ENCODE measurements at regions not wholly inside any gene's neighbourhood (a gene's known extent, or its start where the extent isn't known, plus 50 kb on each side); places are given as distances from the start of the nearest gene placed in this dataset.

DNA sequence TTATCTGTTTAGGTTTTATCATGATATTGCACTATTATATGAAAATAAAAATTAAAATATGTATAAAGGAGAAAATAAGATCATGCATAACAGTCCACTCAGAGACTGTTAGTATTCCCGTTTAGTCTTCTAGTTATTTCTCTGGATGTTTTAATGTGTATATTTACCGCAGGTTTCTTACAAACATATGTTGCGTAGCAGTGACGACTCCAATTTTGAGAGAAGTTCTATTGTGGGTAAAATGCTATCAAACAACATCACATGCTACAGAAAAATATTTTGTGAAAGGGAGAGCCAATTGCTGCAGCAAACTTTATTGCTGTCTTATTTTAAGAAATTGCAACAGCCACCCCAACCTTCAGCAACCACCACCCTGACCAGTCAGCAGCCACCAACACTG, 72.4 kb upstream of the NXT1 start:
- no peak for DNase-seq

DNA sequence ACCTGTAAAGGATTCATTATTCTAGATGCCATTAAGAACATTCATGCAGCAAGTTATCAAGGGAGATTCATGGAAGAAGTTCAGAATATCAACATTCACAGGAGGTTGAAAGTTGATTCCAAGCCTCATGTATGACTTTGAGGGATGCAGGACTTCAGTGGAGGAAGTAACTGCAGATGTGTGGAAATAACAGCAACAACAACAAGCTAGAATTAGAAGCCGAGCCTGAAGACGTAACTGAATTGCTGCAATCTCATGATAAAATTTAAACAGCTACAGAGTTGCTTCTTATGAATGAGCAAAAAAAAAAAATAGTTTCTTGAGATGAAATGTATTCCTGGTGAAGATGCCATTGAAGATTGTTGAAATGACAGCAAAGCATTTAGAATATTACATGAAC, 73.3 kb upstream of the NXT1 start:
- DNase-seq, result no peak

DNA sequence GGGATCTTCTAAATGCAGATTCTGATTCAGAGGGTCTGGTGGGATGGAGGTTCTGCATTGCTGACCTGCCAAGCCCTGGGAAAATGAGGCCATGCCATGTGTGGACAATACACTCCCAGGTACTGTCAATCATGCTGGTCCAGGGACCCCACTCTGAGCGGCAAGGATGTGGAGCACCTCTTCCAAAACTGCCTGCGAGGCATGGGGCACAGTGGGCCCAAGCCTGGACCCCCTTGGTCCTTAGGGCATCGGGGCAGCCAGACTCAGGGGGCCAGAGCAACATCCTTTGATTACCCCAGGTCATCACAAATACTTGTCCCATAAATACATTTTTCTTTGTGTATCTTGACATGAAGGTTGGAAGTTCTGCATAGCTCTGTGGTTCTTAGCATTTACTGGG, 76.8 kb upstream of the NXT1 start:
- no peak for DNase-seq

DNA sequence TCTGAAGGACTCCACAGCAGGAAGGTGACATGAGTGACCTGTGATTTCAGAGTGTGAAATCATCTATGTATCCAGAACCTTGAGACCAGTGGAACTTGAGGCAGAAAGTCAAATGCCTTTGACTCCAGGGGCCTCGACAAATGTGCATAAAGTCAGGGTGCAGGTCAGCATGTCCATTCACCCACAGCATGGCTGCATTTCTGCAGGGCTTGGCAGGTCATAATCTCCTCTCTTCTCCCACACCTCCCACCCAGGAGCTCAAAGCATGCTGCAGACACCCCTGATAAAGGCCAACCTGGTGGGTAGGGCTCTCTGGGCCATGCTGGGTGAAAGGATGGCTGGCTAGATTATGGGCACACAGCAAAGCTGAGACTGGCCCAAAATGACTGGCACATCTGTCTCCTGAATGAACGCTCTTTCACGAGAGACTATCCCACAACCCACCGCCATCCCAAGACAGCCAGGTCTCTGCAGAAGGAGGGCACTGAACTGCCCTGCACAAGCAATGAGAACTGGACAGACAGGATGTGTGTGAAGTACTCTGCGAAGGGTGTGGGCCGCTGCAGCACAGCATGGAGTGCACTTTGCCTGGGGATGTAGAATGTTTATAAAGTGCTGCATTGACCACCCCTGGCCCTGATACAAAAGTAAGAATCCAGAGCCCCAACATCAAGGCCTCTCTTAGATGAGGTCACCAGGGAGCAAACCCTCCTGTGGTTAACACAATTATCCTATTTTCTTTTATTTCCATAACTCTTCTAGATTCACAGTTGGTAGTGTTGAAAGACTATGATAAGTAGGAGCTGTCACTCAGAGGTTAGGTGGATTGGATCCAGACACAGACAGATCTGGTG, 78.2 kb upstream of the NXT1 start:
- DNase-seq, result no peak

DNA sequence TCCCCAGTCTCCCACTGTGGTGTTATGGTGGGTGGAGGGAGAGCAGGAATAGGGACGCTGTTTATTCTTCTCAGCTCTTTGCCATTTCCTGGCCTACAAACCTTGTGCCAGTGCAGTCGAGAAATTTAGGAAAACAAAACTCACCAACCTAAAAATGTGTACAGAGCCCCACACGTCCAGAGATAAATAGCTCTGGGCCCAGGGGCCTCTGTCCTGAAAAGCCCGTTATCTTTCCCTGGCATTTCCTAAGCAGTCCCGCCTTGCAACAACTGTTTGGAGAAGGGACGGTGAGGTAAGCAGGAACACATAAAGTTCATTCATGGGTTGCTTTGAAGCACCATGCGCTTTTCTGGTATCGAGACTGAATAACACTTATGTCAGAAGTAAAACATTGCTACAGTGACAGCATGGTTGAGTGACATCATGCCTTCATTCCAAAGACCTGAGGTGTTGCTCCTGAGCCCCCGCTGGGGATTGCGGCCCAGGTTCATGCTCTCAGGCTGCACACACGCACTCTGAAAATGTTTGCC, 80.1 kb upstream of the NXT1 start:
- DNase-seq, result no peak

DNA sequence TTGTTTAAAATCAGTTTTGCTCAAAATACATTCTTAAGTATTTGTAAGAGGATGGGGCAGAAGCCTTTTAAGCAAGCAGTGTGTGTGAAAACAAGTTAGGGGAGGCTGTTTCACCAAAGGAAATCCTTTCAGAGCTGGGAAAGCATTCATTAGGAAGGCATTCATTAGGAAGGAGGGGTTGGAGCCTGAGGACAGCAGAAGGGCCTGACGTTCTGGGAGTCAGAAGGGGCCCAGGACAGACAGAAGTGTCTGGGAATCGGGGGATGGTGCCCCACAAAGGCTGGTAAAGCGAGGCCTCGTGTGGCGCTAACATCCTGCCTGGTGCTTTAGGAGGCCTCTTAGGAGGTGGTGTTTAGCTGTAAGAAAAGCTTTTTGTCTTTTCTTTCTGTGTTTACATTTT, 80.6 kb upstream of the NXT1 start:
- DNase-seq, result no peak

DNA sequence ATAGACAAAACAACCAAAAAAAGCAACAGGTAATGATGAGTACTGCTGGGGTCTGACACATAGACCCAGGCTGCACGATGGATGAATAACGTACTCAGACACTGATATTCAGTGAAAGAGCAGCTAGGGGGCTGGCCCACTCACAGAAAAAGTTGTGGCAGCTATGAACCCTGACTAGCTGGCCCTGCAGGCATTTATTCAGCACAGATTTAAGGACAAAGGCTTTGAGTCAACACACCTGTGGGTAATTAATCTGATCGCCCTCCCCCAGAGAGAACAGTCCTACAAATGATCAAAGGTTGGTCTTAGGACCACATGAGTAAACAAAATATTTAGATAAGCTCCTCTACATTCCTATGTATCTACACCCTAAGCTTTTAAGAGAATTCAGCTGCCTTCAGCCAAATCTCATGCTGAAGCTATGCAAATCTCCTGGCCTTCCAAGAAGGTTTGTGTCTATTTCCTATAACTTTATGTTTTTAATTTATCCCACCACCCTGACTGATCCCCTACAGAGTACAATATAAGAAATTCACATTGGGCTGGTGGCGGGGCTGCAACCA, 81.7 kb upstream of the NXT1 start:
- no peak for DNase-seq

DNA sequence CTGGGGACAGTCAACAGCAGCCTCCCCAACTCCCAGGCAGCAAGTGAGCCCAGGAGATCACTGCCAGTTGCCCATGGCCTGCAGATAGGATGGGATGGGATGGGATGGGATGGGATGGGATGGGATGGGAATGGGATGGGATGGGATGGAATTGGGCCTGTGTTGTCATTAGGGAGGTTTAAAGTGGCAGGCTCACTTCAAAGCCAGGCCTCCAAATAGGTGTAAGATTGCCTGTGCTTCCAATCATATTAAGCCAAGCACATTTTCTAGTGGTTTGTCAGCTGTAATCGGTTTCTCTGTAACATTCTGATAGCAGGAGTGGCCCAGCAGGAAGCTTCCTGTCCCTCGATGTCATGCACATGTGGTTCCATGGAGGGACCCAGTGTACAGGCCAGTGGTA, 82.7 kb upstream of the NXT1 start:
- DNase-seq, result no peak

DNA sequence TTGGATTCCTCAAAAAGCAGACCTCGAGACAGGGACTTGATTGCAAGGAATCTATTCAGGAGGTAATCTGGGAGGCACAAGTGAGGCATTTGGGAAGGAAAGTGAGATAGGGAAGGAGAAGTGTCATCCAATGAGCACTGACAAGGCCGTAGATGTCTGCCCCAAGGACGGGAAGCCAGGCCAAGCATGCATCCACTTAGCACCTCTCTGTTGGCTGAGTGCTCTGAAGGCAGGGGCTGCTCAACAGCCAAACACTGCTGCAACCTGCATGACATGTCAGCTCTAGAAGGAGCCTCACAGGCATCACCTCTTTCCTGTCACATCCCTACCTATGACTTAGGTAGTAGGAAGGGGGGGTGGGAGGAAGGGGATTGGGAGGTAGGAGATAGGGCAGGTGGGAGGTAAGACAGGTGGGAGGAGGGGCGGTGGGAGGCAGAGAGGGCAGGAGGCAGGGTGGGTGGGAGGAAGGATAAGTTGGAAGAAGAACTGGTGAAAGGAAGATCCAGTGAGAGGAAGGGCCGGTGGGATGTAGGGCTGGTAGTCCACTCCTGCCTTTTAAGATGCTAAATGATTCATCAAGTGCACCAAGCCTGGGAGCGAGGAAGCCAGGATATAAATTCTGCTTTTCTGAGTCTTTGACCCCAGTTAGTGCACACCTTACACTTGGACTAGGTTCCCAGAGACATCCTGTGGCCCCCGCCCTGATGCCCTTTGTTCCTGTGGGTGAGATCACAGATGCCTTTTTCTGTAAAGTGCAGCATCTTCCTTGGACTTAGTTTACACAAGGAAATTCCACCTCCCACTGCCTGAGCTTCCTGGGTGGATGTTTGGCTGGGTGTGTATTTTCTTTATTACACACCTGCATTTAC, 83.8 kb upstream of the NXT1 start:
- no peak for DNase-seq

DNA sequence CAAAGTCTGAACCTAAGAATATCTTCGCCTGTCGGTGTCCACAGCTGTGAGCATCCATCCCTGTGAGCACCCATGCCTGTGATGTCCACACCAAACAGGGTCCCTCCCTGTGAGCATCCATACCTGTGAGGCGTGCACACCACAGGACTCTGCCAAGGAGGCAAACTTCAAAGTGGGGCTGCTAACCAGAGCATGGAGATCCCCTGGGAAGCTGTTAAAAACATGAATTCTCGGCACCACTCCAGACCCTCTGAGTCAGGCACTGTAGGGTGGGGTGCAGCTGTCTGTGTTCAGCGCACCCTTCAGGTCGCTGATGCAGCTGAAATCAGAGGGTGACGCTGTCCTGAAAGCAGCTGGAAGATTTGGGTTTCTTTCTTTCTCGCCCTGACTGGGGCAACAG, 85.4 kb upstream of the NXT1 start:
- DNase-seq, result peak; percentile 10

DNA sequence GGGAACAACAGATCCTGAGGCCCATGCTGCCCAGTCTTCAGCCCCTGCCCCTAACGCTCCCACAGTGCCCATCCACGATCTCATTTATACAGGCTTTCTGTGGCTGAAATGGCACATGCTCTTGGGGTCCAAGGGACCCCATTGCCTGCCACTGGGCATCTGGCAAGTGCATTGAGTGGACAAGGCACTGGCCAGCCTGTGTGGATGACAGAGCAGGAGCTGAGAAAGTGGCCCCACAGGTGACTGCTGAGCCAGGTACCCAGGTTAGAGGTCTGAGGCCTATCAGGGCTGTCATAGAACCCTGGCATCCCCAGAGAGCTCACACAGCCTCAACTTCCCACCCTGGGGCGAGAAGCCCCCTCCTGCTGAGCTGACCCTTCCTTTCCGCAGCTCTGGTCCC, 86.0 kb upstream of the NXT1 start:
- no peak for DNase-seq

DNA sequence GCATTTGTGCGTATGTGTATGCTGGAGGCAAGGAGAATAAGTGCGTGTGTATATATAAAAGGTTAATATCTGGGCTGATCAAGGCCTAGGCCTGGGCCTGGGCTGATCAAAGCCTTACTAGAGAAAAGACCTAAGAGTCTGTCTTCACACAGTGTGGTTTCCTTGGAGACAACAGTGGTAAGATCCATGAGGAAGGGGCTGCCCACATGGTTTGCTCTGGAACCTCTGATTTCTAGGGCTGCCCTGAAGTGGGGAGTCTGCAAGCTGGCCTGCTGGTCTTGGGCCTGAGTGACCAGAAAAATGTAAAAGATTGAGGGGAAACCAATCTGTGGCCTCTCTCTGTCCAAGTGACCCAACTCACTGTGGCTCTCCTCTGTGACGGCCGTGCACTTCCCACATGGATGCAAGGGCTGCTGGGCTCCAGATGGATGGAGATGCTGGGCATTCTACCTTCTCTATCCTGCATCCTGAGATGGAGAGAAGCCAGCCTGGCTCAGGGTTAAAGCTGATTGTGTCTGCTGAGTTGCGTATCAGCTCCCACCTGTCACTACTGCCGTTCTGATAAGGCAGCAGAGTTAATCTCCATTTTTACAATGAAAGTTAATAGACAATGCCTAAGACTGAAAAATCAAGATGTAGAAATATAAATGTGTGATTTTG, 90.3 kb upstream of the NXT1 start:
- no peak for DNase-seq

DNA sequence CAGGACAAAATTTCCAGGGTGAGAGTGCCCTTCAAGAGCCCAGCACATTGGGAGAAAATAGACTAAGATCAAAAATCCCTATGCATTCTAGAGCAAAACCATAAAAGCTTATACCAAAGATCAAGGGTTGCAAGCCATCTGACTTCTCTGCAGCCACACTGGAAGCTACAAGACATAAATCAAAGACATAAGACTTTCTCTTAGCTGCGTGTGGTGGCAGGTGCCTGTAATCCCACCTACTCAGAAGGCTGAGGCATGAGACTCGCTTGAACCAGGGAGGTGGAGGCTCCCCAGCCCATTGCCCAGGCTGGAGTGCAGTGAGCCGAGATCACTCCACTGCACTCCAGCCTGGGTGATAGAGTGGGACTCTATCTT, 91.9 kb upstream of the NXT1 start:
- no peak for DNase-seq

DNA sequence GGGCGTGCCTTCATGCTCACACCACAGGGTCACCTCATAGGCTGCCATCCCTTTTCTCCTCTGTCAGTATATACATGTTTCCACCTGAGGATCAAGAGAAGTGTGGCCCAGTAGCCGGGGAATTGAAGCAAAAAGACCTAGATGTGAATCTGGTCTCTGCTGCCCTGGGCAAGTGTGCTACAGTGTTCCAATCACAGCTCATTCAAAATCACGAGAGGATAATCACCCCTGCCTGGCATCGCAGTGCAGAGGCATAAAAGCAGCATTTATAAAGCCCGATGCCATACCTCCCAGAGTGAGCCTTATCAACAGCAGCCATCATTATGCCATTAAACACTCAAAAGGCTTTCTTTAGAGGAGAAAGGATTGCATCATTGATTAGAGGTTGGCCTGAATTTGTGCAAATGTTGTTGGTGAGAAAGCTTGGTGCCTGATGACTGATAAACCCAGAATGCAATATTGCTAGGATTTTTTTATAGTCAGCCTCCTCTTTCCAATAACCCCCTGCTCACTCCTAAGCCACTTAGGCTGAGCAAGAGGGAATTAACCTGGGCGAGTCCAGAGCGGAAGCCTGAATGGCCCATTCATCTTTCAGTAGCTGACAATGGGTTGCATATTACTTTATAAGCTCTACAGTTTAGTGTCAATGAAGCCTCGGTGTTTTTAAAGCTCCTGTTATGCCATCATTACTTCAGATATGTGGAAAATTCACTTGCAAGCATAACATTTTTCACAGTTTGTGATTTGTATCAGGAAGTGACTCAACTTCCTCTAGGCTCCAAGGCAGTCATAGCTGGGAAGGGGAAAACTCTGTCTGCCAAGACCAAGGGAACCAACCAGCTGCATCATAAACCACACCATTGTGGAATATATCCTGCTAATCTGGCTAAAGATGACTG, 92.5 kb upstream of the NXT1 start:
- DNase-seq, result peak; percentile 29

DNA sequence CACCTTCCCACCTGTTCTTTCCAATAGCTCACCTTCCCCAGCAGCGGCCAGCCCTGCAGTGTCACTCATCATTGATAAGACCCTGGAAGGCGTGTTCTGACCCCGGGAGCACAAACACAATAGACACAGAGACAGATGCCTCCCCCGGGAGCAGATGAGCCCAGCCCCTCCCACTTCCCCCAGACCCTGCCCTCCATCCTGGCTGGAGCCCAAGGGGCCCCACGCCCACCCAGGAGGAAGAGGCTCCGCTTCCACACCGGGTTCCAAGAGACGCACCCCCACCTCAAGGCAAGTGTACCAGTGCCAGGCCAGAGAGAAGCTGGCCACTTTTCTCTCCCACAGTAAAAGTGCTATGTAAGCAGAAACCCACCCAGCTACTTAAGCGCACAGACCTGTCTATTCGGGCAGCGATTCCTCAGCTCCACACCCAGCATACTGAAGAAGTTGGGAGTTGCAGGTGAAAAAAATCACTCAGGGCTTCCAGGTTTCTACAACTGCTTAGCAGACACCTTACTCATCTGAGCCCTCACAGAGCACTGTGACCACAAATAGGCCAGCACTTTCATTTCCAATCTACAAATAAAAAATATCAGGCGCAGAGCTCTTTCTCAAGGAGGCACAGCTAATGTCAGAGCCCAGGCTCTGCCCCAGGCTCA, 93.4 kb upstream of the NXT1 start:
- DNase-seq, result no peak

DNA sequence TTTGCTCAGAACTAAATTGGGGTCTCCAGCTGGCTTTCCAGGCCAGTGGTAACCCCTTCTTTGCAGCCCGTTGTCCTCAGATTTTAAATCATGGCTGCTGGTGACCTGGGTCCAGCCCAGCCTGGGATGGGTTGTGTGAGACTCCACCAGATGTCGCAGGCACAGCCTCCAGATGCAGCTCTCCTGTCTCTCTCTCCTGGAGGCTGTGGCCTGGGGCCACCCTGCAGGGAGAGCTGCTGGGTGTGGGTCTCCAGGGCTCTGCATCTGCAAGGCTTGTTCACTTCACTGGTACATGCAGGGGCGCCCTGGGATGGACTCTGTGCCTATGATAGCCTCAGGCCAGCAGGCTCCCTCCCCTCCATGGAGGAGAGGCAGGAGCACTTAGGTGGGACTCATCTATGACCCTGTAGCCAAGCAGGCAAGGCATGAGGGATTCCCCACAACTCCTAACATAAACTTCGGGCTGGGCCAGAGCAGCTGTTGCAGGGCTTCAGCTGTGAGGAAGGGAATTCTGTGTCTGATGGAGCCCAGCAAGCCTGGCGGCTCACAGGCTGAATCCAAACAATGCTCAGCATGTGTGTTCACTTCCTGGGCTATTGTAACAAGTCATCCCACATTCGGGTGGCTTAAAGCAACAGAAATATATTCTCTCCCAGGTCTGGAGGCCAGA, 94.7 kb upstream of the NXT1 start:
- no peak for DNase-seq

DNA sequence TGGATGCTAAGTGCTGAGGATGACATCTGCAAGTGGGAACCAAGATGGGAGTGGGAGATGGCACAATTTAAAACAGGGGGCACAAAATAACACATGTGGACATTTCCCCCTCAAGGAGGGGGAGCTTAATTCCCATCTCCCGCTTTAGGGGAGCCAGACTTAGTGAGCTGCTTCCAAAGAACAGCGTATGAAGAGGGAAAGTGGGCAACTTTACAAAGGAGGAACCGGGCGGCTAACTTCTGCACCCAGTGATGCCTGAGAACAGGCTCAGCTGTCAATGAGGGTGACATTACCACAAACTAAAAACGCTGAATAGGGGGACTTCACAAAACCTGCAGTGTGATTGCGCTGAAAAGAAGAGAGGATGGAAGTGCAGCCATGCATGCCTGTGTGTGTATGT, 95.5 kb upstream of the NXT1 start:
- DNase-seq, result no peak

DNA sequence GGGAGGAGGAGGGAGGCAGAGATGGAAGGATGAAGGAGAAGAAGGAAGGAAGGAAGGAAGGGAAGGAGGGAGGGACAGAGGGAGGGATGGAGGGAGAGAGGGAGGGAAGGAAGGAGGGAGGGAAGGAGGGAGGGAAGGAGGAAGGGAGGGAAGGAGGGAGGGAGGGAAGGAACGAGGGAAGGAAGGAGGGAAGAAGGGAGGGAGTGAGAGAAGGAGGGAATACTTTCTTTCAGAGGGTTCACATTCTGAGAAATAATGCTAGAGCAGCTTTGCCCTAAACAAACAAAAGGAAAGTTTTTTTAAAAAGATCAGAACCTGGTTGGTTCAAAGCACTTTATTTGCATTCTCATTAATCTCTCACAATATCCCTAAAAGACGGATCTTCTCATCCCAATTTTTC, 96.1 kb upstream of the NXT1 start:
- DNase-seq, result no peak

DNA sequence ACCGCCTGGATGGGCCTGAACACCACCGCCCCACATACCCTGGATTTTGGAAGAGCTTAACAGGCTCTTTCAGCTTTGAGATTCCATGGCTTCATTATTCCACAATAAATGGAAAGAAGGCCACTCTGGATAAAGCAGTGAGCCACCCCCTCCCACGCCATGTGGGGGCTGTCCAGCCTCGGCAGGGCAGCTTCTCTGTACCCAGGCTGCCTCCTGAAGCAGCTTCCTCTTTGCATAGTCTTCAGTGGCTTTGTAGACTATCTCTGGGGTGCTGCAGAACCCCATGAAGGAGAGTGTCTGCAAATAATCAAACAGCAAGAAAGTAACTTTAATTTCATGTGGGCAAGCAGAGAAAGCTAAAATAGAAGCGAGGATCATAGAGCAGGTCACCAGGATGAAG, 96.6 kb upstream of the NXT1 start:
- no peak for DNase-seq

DNA sequence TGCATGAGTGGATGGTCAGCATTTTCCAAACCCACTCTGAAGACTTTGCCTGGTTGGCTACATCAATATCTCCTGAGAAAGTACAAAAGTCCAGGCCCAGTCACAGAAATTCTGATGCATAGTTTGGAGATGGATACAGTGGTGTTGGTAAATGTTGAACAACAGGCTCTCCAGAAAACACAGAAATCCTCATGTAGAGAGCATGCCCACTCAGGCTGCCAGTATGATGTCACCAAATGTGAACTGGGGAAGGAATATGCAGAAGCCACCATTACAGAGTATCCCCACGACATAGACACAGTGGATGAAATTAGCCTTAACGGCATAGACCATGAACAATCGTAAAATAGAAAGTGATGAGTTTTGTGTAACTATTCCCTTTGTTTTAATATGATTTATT, 97.1 kb upstream of the NXT1 start:
- no peak for DNase-seq

DNA sequence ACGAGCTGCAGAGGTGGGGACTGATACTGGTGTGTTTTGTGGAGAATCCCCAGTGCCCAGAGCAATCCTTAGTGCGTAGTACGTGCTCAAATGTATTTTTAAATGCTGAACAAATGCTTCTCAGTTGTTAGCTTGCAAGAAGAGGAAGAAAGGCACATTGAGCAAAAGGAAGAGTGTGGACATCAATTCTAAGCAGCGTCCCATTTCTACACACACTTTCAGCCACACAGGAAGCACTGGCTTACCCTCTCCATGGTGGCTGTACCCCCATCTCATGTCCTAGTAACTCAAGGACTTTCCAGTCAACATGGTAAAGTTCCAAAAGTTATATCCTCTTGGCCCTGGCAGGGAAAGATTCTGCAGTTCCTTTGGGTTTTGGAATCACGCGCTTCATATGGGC, 98.8 kb upstream of the NXT1 start:
- DNase-seq, result no peak

Data from DMS79 treated with DMSO at 0.1 percent for 48 hours (cell line).